Liver (tissue), 8 donors: ENCODE measurements at regions not wholly inside any gene's neighbourhood (a gene's known extent, or its start where the extent isn't known, plus 50 kb on each side); places are given as distances from the start of the nearest gene placed in this dataset.

Experiments
- DNase-seq: peaks from one replicate; pipeline ENCODE4 v3.0.0-alpha.2; 2017; ENCODE audit warnings: low spot score
- H3K27ac ChIP-seq, 2 donors: one replicate each; pipeline ENCODE4 v1.7.0; 2013; ENCODE audit warnings: inconsistent platforms in 2 of 2, low read length in 2 of 2, control low read depth in 1 of 2, low read depth in 1 of 2, mild to moderate bottlenecking in 1 of 2
- H3K27me3 ChIP-seq, 4 donors: one replicate each; pipeline versions ENCODE4 v1.6.1 to v1.7.0; 2013; ENCODE audit warnings: low read length in 3 of 4, inconsistent platforms in 1 of 4, mild to moderate bottlenecking in 1 of 4, moderate library complexity in 1 of 4; ENCODE audit not compliant: control insufficient read depth in 4 of 4, insufficient read depth in 4 of 4
- H3K36me3 ChIP-seq, 4 donors: one replicate each; pipeline versions ENCODE4 v1.6.1 to v1.7.0; 2013; ENCODE audit warnings: low read length in 3 of 4, mild to moderate bottlenecking in 3 of 4, low read depth in 1 of 4, moderate library complexity in 1 of 4; ENCODE audit not compliant: control insufficient read depth in 4 of 4, insufficient read depth in 3 of 4
- H3K4me1 ChIP-seq, 4 donors: one replicate each; pipeline versions ENCODE4 v1.6.1 to v1.7.0; 2013; ENCODE audit warnings: low read length in 3 of 4, mild to moderate bottlenecking in 3 of 4, moderate library complexity in 1 of 4; ENCODE audit not compliant: control insufficient read depth in 4 of 4, insufficient read depth in 4 of 4
- H3K4me3 ChIP-seq, 3 donors: one replicate each; pipeline versions ENCODE4 v1.6.1 to v1.7.0; 2013; ENCODE audit warnings: low read length in 3 of 3, control low read depth in 1 of 3, low read depth in 1 of 3, mild to moderate bottlenecking in 1 of 3
- H3K9ac ChIP-seq, 2 donors: one replicate each; pipeline ENCODE4 v1.7.0; 2013; ENCODE audit warnings: low read length in 2 of 2, mild to moderate bottlenecking in 2 of 2, moderate library complexity in 2 of 2, control low read depth in 1 of 2, low read depth in 1 of 2
- H3K9me3 ChIP-seq, 4 donors: one replicate each; pipeline versions ENCODE4 v1.6.1 to v1.7.0; 2013; ENCODE audit warnings: low read length in 3 of 4; ENCODE audit not compliant: control insufficient read depth in 4 of 4
- CTCF ChIP-seq: fragments of 150-350 bp; IDR thresholded peaks from 2 replicates; pipeline ENCODE4 v1.5.1; 2017; ENCODE audit warnings: improper control_type of control experiment, low read depth, low read length; ENCODE audit not compliant: missing input control
- EGR1 ChIP-seq, 2 donors: IDR thresholded peaks; 2 replicates each; pipeline ENCODE4 v1.6.1; 2016 to 2018; ENCODE audit warnings: antibody characterized with exemption in 2 of 2, low read depth in 2 of 2
- FOXA1 ChIP-seq: IDR thresholded peaks from 2 replicates; pipeline ENCODE4 v1.6.1; 2016; ENCODE audit warnings: antibody characterized with exemption
- FOXA2 ChIP-seq: IDR thresholded peaks from 2 replicates; pipeline ENCODE4 v1.6.1; 2016; ENCODE audit warnings: antibody characterized with exemption
- GABPA ChIP-seq, 2 donors: IDR thresholded peaks in 1 of 2; conservative IDR thresholded peaks in 1 of 2; 2 replicates each; pipeline ENCODE4 v1.6.1; 2016; ENCODE audit warnings: antibody characterized with exemption in 2 of 2, mild to moderate bottlenecking in 1 of 2, moderate library complexity in 1 of 2
- HNF4A ChIP-seq, 2 donors: conservative IDR thresholded peaks; 2 replicates each; pipeline ENCODE4 v1.6.1; 2016; ENCODE audit warnings: antibody characterized with exemption in 2 of 2, mild to moderate bottlenecking in 2 of 2
- JUND ChIP-seq, 2 donors: IDR thresholded peaks; 2 replicates each; pipeline ENCODE4 v1.6.1; 2016; ENCODE audit warnings: antibody characterized with exemption in 2 of 2
- MAX ChIP-seq: IDR thresholded peaks from 2 replicates; pipeline ENCODE4 v1.6.1; 2016; ENCODE audit warnings: antibody characterized with exemption
- NR2F2 ChIP-seq: IDR thresholded peaks from 2 replicates; pipeline ENCODE4 v1.6.1; 2016; ENCODE audit warnings: antibody characterized with exemption
- RAD21 ChIP-seq, 2 donors: IDR thresholded peaks; 2 replicates each; pipeline ENCODE4 v1.6.1; 2016; ENCODE audit warnings: antibody characterized with exemption in 2 of 2, mild to moderate bottlenecking in 2 of 2
- REST ChIP-seq: IDR thresholded peaks from 2 replicates; pipeline ENCODE4 v1.6.1; 2016; ENCODE audit warnings: antibody characterized with exemption, mild to moderate bottlenecking
- RXRA ChIP-seq, 2 donors: IDR thresholded peaks; 2 replicates each; pipeline ENCODE4 v1.6.1; 2017 to 2018; ENCODE audit warnings: antibody characterized with exemption in 2 of 2, mild to moderate bottlenecking in 1 of 2
- SP1 ChIP-seq: IDR thresholded peaks from 2 replicates; pipeline ENCODE4 v1.6.1; 2018; ENCODE audit warnings: antibody characterized with exemption, mild to moderate bottlenecking
- ZBTB33 ChIP-seq: IDR thresholded peaks from 2 replicates; pipeline ENCODE4 v1.6.1; 2016; ENCODE audit warnings: antibody characterized with exemption
- WGBS: extraction: QIAGEN DNeasy Blood & Tissue Kit; methylation state at CpG from one replicate; pipeline ENCODE4 v1.1.7; 2013; 5-methylcytosine and 5-hydroxymethylcytosine counted together
- donor health status: healthy.
- donor health status: healthy.
- donor health status: healthy.
- donor health status: healthy.
- donor health status: healthy.

- Histone ChIP-seq H3K4me1 (no peaks in the 10 kb centered on the region), H3K27me3 (peaks cover 0 to 8% (median 0%) of the 10 kb centered on the region in 4 donors), H3K9me3 (no peaks in the 10 kb centered on the region), H3K36me3 (no peaks in the 10 kb centered on the region), H3K4me3 (no peak overlapping the region), H3K27ac (no peak overlapping the region), H3K9ac (no peak overlapping the region)
- 86% methylated on average over 1 of the region's 1 CpG for WGBS
- TF ChIP-seq CTCF, result no peak
- TF ChIP-seq JUND (IDR thresholded peaks at IDR 0.05), result no peak
- no peak for TF ChIP-seq SP1
- no peak for TF ChIP-seq NR2F2
- TF ChIP-seq RAD21 (IDR thresholded peaks at IDR 0.05), result no peak
- TF ChIP-seq FOXA2, result no peak
- TF ChIP-seq MAX, result no peak
- DNase-seq, result no peak
These were observed 460.2 kb upstream of the CDH4 start for GRCh38 chr20:60791823-60792222.

GRCh38 chr20:60792941-60793340, 459.1 kb upstream of the CDH4 start:
- 78% methylated on average over 6 of the region's 6 CpGs for WGBS
- TF ChIP-seq FOXA1, result no peak
- TF ChIP-seq FOXA2, result no peak
- no peak for TF ChIP-seq CTCF
- no peak for TF ChIP-seq RAD21 (IDR thresholded peaks at IDR 0.05)
- TF ChIP-seq GABPA (IDR thresholded peaks at IDR 0.05 in 1 of 2, conservative IDR thresholded peaks at IDR 0.05 in 1 of 2), result no peak
- no peak for TF ChIP-seq HNF4A (conservative IDR thresholded peaks at IDR 0.05)
- TF ChIP-seq JUND (IDR thresholded peaks at IDR 0.05), result no peak
- no peaks in the 10 kb centered on the region for H3K9me3 ChIP-seq
- no peak for DNase-seq
- H3K9ac ChIP-seq, result no peak overlapping the region
- no peaks in the 10 kb centered on the region for H3K4me1 ChIP-seq
- no peak overlapping the region for H3K27ac ChIP-seq
- peaks cover 0 to 16% (median 0%) of the 10 kb centered on the region in 4 donors for H3K27me3 ChIP-seq
- no peaks in the 10 kb centered on the region for H3K36me3 ChIP-seq
- H3K4me3 ChIP-seq, result no peak overlapping the region

- TF ChIP-seq HNF4A (conservative IDR thresholded peaks at IDR 0.05) (no peak), ZBTB33 (no peak), REST (no peak), RXRA (IDR thresholded peaks at IDR 0.05) (no peak), EGR1 (IDR thresholded peaks at IDR 0.05; ENCODE audit: low read depth in 2 of 2) (no peak)
- WGBS, result 85% methylated on average over 4 of the region's 4 CpGs
- no peaks in the 10 kb centered on the region for H3K4me1 ChIP-seq
- no peak overlapping the region for H3K4me3 ChIP-seq
- no peak for DNase-seq
- no peak overlapping the region for H3K27ac ChIP-seq
- H3K9ac ChIP-seq, result no peak overlapping the region
- H3K9me3 ChIP-seq, result no peaks in the 10 kb centered on the region
- H3K36me3 ChIP-seq, result no peaks in the 10 kb centered on the region
- peaks cover 0 to 16% (median 0%) of the 10 kb centered on the region in 4 donors for H3K27me3 ChIP-seq
These were observed 457.4 kb upstream of the CDH4 start for GRCh38 chr20:60794674-60795073.
